HFFc6 (cell line): ENCODE measurements at regions not wholly inside any gene's neighbourhood (a gene's known extent, or its start where the extent isn't known, plus 50 kb on each side); places are given as distances from the start of the nearest gene placed in this dataset.

Experiments used
- DNase-seq: peaks from one replicate; pipeline ENCODE4 v3.0.0-alpha.2; 2018
- H3K27ac Mint-ChIP-seq: 2 replicates; pipeline ENCODE4 v1.8.0; 2020; ENCODE audit warnings: mild to moderate bottlenecking, mixed read lengths
- H3K27me3 Mint-ChIP-seq: 2 replicates; pipeline ENCODE4 v1.8.0; 2021; ENCODE audit warnings: mild to moderate bottlenecking, moderate library complexity, mixed read lengths; ENCODE audit not compliant: insufficient read depth
- H3K36me3 Mint-ChIP-seq: 2 replicates; pipeline ENCODE4 v1.8.0; 2021; ENCODE audit warnings: low read depth, mixed read lengths
- H3K4me1 Mint-ChIP-seq: 2 replicates; pipeline ENCODE4 v1.8.0; 2020; ENCODE audit warnings: low read depth, mixed read lengths
- H3K4me3 Mint-ChIP-seq: 2 replicates; pipeline ENCODE4 v1.8.0; 2020; ENCODE audit warnings: mild to moderate bottlenecking, moderate library complexity, mixed read lengths
- H3K9me3 Mint-ChIP-seq: 2 replicates; pipeline ENCODE4 v1.8.0; 2020; ENCODE audit warnings: mild to moderate bottlenecking, mixed read lengths
- TF ChIP-seq, protein P1 (sequence below): fragments of 200-600 bp; sonication (generic); IDR thresholded peaks from 2 replicates; pipeline ENCODE4 v1.5.0; 2021; ENCODE audit warnings: antibody characterized with exemption, mild to moderate bottlenecking

DNA sequence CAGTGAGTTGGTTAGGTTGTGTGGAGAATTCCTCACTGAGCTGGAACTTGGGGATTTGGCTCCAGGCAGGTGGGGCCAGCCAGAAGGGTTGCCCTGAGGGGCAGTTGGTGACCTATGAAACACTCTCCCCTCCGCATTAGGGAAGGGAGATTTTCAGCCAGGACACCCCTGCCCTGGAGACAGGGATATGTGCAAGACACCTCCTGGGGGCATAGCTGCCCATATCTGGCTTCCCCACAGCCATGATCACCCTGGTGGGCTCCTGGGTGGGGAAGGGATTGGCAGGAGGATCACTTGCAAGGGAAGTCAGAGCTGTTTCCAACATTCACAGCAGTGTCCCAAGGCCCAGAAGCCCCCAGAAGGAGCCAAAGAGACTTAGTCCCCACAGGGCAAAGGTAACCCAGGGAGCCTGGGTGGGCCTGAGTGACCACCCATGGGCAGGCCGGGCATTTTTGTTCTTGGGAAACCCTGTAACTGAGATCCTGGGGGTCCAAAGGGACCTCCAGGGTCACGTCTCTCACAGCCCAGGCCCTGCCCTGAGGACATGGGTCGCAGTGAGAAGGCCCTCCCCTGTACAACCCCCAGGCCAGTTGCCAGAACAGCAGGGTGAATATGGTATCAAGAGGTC is 145.8 kb downstream of the MRPL14 start:
- TF ChIP-seq, protein P1, sequence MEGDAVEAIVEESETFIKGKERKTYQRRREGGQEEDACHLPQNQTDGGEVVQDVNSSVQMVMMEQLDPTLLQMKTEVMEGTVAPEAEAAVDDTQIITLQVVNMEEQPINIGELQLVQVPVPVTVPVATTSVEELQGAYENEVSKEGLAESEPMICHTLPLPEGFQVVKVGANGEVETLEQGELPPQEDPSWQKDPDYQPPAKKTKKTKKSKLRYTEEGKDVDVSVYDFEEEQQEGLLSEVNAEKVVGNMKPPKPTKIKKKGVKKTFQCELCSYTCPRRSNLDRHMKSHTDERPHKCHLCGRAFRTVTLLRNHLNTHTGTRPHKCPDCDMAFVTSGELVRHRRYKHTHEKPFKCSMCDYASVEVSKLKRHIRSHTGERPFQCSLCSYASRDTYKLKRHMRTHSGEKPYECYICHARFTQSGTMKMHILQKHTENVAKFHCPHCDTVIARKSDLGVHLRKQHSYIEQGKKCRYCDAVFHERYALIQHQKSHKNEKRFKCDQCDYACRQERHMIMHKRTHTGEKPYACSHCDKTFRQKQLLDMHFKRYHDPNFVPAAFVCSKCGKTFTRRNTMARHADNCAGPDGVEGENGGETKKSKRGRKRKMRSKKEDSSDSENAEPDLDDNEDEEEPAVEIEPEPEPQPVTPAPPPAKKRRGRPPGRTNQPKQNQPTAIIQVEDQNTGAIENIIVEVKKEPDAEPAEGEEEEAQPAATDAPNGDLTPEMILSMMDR = no peak
- Mint-ChIP-seq H3K36me3 (no peaks in the 10 kb centered on the region), H3K4me3 (no peak overlapping the region), H3K27ac (no peak overlapping the region), H3K9me3 (no peaks in the 10 kb centered on the region), H3K4me1 (peaks cover 20% of the 10 kb centered on the region), H3K27me3 (peaks cover 26% of the 10 kb centered on the region)
- no peak for DNase-seq

DNA sequence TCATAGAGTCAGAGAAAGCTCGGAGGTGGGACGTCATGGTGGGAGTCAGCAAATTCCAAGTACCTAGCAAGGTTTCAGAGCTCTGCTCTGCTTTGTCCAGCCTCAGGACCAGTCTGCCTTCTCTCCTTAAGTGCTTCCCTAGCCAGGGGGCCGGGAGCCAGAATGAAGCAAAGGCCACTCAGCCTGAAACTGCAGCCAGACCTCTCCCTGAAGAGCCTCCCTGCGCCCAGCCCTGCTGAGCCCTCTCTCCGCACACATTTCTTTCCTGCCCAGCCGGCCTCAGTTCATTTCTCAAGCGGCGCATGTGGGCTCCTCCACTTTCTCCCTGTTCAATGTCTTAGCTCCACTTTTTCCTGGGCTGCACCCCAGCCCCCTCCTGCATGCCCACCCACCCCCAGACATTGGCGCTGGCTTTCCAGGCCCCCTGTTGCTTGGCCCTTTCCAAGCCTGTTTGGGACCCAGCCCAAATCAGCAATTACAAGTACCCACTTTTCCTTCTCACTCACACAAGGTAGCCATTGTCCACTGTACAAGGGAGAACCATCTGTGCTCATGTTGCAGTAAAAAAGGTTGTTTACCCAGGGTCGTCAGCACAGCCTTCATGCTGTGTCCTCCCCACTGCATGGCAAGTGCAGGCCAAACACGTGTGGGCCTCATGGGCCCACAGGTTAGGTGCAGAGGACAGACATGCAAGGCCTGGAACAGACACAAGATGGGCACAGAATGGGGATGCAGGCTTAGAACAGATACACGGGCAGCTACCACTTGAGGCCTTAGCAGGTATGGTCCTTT is 147.1 kb downstream of the MRPL14 start:
- no peak for DNase-seq
- TF ChIP-seq, protein P1 = no peak
- no peak overlapping the region for H3K27ac Mint-ChIP-seq
- H3K36me3 Mint-ChIP-seq = peaks cover 7% of the 10 kb centered on the region; the same call in 1 of the 2 replicates
- H3K9me3 Mint-ChIP-seq = no peaks in the 10 kb centered on the region
- no peak overlapping the region for H3K4me3 Mint-ChIP-seq
- peaks cover 29% of the 10 kb centered on the region for H3K4me1 Mint-ChIP-seq
- peaks cover 14% of the 10 kb centered on the region for H3K27me3 Mint-ChIP-seq

DNA sequence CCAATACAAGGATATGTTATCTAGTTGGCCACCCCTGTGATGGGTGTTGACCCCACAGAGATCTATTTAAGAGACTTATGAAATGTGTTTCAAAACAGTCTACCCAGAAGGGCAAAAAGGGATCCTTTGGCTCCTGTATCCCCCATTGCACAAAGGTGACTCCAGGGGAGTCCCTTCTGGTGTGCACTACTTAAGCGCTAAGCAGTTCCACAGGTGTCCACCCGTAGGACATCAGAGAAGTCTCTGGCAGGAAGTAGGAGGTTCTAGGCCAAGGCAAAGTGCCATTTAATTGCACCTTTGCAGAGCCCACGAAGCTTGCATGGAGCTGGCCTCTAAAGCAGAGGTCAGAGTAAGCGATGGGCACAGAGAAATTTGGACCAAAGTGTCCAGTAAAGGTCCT is 147.7 kb downstream of the MRPL14 start:
- peaks cover 7% of the 10 kb centered on the region; the same call in 1 of the 2 replicates for H3K36me3 Mint-ChIP-seq
- peaks cover 36% of the 10 kb centered on the region for H3K4me1 Mint-ChIP-seq
- H3K9me3 Mint-ChIP-seq = no peaks in the 10 kb centered on the region
- peaks cover 9% of the 10 kb centered on the region for H3K27me3 Mint-ChIP-seq
- no peak for DNase-seq
- no peak overlapping the region for H3K27ac Mint-ChIP-seq
- TF ChIP-seq, protein P1 = no peak
- H3K4me3 Mint-ChIP-seq = no peak overlapping the region

DNA sequence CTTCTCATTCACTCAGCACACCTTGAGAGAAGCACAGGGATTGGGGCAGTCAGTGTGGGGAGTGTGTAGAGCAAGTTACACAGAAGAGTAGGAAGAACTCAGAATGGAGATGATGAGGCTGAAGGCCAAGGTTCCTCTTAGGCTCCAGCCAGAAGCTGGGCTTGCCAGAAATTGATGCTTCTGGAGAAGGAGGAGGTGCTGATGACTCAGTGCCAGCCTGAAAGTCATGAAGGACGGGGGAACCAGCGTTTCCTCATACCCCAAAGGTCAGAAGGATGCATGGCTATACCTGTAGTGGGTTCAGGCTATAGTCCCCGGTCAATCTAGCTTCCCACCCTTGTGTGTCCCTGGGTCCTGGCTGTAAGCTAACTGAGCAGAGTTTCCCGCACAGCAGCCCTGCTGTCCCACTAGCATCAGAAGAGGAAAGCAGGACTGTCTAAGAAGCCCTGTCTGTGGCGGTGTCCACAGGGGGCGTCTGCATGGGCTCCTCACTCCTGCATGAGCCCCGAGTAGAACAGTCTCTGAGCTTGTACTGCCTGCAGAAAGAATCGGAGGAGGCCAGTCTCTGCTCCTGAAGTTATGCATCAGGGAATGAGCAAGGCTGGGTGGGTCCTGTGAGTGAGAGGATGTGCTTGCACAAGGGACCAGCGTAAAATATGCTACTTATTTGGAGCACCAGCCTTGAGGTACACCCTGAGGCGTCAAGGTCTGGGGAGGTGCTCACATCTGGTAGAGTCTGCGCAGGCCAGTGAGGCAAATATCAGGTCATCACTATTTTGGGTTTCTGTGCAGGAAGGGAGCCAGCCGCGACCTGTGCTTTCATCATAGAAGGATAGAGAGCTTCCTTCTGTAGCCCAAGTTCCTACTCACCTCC is 148.5 kb downstream of the MRPL14 start:
- no peak for DNase-seq
- H3K4me3 Mint-ChIP-seq = no peak overlapping the region
- TF ChIP-seq, protein P1 = no peak
- peaks cover 7% of the 10 kb centered on the region; the same call in 1 of the 2 replicates for H3K36me3 Mint-ChIP-seq
- peaks cover 6% of the 10 kb centered on the region for H3K27me3 Mint-ChIP-seq
- peaks cover 44% of the 10 kb centered on the region for H3K4me1 Mint-ChIP-seq
- H3K27ac Mint-ChIP-seq = no peak overlapping the region
- H3K9me3 Mint-ChIP-seq = no peaks in the 10 kb centered on the region

DNA sequence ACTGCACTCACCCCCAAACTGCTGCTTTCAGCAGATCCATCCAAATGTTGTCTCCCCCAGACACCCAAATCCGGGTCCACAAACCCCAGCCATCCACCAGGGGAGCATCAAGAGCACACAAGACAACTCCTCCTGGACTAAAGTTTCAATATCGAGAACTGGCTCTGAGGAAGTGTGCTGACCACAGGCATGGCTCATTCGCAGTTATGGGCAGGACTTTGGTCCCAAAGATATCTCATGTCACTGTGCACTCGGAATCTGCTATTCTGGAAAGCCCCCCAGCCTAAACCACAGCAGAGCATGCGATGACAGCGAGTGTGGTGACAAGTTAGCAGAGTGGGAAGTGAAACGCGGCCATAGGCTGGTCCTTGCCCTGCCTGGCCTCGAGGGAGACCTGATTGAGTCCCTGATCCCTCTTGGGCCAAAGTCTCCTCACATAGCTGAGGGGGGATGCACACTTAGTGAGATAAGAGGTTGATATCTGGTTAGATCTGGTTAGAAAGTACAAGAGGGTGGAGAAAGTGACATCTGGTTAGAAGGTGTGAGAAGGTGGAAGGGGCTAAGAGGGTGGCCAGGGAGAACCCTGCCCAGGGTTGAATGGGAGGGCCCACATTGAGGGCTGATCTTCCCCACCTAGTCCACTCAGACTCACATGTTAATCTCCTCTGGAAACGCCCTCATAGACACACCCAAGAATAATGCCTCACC is 149.7 kb downstream of the MRPL14 start:
- H3K27ac Mint-ChIP-seq = no peak overlapping the region
- H3K36me3 Mint-ChIP-seq = peaks cover 7% of the 10 kb centered on the region; the same call in 1 of the 2 replicates
- peaks cover 56% of the 10 kb centered on the region for H3K4me1 Mint-ChIP-seq
- no peak for DNase-seq
- no peak overlapping the region for H3K4me3 Mint-ChIP-seq
- TF ChIP-seq, protein P1 = 0 out of 2 replicates have a peak, but pooled peaks have one; percentile 14
- H3K27me3 Mint-ChIP-seq = peaks cover 3% of the 10 kb centered on the region
- no peaks in the 10 kb centered on the region for H3K9me3 Mint-ChIP-seq
